NCI-H146 (cell line): ENCODE measurements at regions not wholly inside any gene's neighbourhood (a gene's known extent, or its start where the extent isn't known, plus 50 kb on each side); places are given as distances from the start of the nearest gene placed in this dataset.
"Not testable (repeated sequence)": the region's sequence is repeated elsewhere in the genome, so short reads cannot be mapped to it uniquely, and the experiment has no call there.

Experiments used
- DNase-seq: peaks from one replicate; lab custom pipeline; 2025; lab: John Stamatoyannopoulos, UW

DNA sequence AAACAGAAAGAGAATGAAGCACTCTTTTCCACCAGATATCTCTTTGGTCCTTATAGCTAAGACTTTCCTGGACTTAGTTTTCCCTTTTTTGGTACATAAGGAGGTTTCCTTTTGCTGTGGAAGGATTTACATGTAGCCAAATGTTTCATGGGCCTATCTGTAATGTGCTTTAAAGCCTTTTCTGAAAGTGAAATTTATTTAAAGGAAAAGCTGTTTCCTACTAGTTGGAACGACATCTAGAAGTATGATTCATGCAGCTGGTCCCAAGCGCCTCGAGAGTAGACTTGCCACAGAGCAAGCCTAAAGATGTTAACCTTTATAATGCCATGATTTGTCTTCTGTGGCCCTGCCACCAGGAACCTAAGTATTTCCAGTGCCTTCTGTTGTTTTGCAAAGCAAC is 390.3 kb downstream of the DLEU7 start:
- no peak for DNase-seq

DNA sequence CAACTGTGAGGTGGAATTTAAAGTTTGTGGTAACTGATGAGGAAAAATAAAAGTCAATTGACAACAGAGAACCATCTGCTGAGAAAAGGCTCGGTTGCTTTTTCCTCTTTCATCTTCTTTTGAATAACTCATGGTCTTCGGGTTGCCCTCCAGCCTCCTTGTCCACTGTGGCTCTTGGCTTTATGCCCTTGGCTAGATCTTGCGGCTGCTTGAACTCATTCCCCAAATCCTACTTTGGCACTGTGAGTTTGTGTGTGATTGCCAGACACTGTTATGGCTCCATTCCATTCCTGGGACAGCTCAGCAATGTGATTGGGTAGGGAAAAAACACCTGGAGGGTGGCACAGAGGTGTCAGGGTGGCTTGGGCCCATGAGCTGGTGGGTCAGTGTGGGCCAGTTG is 387.4 kb downstream of the DLEU7 start:
- no peak for DNase-seq

DNA sequence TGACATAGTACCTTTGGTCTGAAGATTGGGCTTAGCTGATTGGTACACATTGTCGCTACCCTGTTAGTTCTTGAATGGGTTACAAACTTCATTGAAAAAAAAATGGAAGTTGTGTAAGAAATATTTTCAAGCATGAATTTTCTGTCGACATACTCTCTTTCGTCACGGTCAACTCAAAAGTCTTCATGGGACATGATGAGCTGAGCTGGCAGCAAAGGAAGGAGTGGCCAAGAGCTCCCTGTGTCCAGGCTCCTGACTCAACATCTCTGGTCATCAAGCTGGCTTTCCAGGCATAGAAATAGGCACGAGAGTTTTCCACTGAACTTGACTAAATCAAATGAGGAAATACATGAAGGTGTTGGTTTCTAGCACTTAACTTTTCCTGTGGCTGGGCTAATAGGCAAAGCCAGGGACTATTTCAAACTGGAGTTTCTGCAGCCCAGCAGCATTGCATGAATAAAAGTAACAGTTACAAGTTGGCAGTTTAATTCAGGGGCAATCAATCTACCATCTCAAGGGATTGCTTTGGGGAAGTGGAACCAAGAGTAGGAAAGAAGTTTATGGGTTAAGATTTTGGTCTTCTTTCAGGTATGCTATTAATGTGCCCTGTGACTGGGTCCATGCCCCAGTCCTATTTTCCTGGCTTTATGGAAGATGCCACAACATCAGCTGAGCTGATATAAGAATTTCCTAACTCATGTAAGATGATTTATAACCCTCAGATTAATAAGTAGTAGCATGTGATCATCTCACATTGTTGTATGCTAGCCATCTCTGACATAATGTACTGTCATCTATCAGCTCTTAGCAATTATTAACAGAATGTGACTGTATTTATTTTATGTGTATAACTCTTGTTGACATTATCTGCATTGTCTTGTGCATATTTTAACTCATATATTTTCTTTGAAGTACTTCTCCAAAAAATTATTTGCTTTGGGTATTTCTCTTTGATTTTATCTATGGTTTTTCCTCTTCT is 385.8 kb downstream of the DLEU7 start:
- no peak for DNase-seq

DNA sequence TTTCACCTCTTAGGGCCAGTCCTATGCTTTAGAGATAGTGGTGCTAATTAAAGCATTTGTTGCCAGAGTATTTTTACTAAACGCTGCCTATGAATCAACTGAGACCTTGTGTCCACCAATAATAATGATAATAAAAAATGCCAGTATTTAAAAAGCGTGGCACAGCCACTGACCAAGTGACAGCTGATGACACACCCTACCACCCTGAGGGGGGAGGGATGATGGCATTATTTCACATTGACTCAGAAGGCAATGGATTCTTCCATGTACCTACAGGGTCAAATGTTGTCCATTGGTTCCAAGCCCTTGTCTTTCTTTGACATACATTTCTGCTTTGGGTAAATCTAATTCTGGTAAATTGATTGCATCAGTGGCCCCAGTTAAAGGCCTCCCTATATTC is 384.4 kb downstream of the DLEU7 start:
- no peak for DNase-seq

DNA sequence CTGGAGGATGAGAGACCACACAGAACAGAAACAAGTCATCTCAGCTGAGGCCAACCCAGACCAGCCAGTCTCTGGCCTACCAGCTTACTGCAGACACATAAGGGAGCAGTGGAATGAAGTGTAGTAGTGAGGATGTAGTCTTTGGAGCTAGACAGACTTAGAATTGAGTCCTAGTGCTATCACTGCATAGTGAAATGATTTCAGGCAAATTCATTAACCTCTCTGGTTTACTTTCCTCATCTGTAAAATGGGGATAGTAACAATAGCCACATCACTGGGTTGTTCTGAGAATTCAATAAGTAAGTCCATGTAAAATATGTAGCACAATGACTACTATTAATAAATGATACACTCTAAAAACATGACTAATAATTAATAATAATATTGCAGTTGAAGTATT is 383.8 kb downstream of the DLEU7 start:
- DNase-seq = no peak

DNA sequence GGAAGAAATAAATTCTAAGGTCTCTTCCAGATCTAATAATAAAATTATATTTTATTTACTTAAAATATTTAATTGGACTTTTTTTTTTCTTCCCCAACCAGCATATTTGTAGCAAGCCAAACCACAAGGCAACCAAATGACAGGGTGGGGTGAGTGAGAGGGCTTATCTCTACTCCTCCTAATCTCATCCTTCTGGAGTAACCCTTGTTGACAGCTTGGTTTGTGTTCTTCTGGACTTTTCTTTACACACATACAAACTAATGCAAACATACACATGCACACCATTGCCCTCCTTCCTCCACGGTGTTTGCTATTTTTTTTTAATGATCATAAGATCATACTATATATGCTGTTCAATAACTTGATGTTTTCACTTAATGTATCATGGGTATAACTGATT is 383.1 kb downstream of the DLEU7 start:
- no peak for DNase-seq

DNA sequence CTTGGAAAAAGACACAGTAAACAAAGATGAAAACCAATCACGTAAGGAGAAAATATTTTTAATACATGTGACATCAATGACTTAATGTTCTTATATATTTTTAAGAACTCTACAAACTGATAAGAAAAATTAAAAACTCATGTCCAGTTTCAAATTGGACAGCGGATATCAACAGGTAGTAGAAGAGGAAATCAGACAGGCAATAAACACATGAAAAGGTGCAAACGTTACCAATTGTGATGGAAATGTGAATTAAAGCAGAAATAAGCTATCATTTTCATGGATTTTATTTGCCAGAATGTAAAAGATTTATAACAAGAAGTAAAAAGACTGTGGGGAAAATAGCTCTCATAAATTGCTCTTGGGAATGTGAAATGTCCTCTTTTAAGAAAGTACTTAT is 382.3 kb downstream of the DLEU7 start:
- no peak for DNase-seq

DNA sequence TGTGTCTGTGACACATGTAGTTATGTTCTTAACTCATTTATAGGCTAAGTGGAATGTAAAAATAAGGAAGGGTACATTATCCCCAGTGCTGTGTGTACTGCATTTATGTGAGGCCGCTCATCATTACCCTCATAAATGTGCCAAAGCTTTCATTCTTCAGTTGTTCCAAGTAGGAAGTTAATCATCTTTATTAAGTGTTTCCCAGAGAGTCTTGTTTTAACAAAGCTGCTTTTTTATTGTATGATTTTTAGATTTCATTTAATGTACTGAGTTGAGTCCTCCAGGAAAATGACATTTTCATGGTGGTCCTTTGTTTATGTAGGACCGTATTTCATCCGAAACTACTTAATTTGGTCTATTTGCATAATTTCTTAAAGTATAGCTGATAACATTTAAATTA is 379.8 kb downstream of the DLEU7 start:
- no peak for DNase-seq

DNA sequence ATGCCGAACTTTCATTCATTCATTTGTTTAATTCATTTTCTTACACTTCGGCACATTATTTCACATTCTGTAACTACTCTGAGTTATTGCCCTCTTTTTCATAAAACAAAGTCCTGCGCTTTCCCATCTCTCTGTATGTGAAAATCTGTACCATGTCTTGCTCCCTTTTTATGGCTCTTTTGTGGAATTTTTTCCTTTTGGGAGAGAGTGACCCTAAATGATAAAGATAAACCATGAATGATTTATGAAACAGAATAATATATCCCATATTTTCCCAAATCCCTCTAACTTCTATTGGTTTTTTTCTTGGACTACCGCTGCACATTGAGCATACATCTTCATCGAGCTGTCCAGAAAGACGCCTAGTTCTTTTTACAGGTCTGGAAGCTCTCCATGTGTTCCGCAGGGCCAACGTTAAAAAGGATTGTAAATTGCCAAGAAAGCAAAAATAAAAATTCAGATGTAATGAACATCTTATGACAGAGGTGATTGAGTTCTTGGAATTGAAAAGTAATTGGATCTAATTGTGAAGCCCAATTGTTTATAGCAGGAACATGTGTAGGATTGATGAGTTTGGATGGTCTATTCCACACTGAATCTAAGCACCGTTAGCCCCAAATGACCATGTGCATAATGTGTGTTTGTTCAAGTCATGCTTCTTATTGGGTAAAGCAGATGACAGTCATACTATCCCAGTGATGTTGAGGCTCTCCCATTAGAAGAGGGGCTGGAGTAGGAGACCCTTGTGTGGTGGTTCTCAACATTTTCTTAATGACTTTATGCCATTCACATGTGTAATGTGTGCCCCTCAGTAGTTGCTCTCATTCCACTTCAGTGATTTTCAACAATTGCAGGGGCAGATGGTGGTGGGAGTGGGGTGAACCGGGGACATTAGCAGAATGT is 378.9 kb downstream of the DLEU7 start:
- no peak for DNase-seq

DNA sequence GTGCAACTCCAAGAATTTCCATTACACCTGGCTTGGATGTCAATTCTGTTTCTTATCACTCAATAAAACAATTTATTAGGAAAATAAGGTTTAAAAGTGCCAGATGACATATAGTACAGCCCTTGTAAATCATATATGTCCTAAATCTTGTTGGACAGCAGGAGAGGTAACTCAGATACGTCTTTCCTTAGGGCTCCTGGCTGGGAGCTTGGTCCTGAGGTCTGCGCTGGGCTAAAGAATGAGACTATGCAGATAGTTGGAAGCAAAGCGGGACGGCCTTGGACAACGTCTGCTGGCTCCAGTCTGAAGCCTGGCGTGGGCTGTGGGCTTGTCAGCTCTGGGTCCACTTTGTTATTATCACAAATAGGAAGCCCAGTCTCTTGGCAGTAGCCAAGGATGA is 377.0 kb downstream of the DLEU7 start:
- no peak for DNase-seq

DNA sequence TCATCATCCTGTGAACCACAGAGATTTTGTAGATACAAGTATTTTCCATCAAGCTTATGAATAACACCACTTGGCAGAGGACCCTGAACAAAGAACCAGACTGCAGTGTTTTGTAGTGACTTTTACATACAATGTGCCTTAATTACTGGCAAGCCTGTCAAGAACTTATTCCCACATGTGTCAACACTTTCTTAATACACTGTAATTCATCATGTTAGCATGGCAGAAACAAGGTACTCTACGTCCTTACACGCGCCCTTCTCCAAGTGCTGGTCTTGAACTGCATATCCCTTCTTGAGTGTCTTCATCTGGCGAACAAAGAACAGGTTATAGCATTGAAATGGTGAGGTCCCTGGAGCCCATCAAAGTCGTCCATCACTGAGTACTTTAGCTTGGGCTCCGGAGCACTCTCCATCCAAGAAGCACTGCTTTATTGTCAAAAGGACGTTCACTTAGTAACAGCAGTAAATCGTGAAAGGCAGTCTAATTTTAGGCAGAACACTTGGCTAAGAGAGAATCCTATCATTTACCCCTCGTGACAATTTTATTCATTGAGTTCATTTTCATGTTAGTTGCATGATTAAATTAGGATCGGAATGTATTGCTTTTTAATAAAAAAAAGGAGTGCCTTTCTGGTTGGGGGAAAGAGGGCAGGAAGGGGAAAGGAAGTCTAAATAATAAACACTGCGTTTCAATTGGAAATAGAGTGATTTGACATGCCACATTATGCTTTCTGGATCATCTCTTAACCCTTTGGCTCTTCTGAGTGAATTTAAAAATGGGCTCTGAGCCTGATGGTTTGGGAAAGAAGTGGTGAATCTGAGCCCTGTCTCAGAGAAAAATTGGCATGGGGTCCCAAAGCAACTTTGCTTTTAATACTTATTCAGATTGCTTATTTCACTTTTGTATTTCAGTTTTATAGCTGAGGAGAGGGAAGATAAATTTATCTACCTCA is 376.1 kb downstream of the DLEU7 start:
- no peak for DNase-seq

DNA sequence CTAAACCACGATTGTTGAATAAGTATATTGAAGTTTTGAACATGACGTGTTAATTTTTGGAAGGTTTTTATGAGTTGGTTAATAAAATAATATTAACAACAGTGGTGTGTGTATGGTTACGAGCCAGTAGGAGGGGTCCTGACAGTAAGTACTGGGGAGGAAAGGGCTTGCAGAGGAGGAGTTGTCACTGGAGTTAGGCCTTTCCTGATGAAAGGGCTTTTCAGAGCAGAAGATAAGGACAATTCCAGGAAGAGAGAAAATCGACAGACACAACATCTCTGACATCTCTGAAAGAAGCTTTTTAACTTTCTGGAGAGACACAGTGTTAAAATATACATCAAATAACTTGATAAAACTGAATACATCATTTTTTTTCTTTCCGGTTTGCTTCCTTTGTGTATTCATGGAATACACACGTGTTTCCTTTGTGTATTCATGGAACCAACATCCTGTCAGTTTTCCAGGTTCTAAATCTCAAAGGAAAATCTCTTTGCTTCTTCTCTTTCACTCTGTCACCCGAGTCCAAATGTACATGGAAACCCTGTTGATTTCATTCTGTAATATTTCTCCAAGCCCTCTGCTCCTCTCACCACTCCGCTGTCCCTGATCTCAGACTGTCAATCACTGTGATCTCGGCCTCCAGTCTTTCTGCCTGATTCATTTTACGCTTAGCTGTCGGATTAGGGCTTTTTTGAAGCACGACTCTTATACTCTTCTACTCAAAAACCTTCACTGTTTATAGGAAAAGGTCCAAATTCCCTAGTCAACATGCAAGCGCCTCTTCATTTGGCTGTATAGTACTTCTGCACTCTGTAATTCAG is 374.4 kb downstream of the DLEU7 start:
- DNase-seq = no peak

DNA sequence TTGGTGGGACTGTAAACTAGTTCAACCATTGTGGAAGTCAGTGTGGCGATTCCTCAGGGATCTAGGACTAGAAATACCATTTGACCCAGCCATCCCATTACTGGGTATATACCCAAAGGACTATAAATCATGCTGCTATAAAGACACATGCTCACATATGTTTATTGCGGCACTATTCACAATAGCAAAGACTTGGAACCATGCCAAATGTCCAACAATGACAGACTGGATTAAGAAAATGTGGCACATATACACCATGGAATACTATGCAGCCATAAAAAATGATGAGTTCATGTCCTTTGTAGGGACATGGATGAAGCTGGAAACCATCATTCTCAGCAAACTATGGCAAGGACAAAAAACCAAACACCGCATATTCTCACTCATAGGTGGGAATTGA is 370.4 kb downstream of the DLEU7 start:
- DNase-seq = not testable (repeated sequence)

DNA sequence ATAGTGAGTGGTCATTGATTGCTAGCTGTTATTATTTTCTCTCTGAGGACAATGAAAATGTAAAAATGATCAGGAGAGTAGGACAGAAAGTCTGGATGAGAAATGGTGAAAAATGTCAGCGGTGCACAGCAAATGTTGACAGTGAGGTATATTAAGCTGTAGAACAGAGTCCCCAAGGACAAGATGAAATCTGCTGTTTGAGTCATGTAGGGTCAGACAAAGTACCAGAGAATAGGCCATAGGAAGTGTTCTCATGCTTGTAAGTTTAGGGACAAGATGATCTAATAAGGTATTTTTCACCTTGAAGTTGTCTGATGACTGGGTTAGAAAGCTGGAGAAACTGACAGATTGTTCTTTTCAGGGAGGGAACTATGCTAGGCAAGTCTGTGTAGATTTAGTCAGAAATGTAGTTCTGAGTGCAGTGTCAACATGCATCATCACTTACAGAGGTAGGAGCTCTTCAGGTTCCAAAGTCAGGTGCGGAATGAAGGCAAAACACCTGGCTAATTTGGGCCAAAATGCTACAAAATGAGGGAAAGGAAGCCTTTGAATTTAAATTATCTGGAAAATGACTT is 369.3 kb downstream of the DLEU7 start:
- DNase-seq = no peak

DNA sequence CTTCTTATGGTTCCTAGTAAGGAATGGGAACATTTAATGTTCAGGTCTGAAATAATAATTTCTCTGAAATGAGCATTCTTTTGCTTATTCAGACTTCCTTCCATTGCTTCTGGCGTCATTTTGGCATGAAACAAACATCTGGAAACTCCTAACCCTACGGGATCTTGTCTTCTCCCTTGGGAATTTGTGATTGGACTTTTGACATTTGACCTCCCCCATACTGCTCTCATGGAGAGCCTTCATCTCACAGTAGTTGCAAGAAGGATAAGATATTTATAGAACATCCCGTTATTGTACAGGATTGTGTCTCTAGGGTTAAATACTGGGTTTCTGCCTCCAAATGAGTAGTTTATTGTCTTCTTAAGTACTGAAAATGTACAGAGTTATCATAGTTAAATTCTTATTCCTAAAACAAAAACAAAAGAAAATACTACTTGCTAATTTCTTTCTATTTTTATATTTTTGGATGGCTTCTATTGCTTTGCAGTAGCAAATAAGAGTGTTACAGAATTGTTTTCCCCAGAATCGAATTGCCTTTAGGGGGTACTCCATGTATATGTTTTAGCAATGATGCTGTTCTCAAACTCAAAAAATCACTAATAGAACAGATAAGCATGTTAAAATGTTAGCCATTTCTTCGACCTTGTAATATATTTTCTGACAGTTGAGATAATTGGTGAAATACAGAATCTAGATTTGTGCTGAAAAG is 366.8 kb downstream of the DLEU7 start:
- no peak for DNase-seq

DNA sequence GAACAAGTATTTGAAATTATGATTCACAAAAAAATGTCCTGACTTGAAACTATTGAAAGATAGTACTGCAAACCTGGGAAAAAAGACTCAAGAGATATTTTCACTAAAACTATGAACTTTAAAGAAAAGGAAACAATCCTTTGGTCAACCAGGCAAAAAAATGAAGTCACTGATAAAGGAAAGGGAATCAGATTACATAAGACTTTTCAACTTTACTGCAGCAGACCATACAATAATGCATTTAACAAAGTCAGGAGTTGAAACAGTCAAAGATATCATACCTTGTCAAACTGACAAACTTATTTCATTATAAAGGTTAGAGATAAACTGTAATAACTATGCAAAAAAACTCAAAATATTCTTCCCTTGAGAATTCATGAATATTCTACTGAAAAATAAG is 361.6 kb downstream of the DLEU7 start:
- no peak for DNase-seq

DNA sequence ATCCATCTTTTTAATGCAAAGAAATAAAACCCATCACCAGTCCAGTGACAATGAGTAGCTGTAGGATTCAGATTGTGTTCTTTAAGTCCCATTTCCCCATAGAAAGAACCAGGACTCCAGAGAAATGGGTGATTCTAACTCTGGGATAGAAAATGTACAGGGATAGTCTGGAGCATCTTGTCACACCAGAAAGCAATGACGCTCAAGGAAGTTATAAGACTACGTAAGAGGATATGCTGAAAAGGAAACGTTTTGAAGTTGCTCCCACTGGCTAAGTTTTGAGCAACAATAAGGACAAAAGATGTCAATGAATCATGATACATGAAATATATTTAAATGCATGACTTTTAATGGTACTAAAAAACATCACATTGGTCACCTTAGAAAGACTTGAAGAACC is 360.1 kb downstream of the DLEU7 start:
- DNase-seq = no peak

DNA sequence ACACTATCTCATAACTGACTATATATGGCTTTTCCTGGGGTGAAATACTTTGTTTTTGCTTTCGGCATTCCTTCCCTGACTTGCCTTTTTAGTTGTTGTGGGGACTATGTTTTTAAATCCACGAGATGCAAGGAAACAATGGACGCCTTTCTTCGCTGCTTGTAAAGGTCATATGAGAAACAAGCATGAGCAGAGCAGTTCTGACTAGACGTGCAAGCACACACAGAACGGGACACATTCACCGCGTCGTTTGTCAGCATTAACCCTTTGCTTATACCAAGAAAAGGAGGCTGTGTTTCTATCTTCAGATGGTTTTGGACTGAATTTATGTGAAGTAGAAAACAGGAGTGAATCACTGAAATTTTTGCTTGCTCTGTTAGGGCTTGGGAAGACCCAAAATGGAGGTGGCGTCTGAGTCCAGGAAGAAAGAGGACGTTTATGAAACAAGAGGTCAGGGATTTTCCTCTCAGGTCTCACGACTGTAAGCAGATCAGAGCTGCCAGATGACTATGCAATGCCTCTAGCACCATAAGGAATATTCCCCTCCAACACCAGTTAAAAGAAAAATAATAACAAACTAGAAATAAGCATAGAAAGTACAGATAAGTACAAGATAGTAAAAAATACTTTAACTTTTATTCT is 358.9 kb downstream of the DLEU7 start:
- DNase-seq = no peak
